Astrocyte (in vitro differentiated cells and primary cell): ENCODE measurements at regions not wholly inside any gene's neighbourhood (a gene's known extent, or its start where the extent isn't known, plus 50 kb on each side); places are given as distances from the start of the nearest gene placed in this dataset.

Experiments
- DNase-seq: peaks from one replicate; pipeline ENCODE4 v3.0.0-alpha.2; 2010; ENCODE audit warnings: low read depth
- FAIRE-seq: peaks from 2 replicates; lab custom pipeline; 2011; peaks lifted over from hg19 to GRCh38; lab: Jason Lieb, UNC
- H2AFZ ChIP-seq: 2 replicates; pipeline ENCODE4 v1.6.0; 2012; ENCODE audit warnings: low read depth, low read length, inconsistent platforms
- H3K27ac ChIP-seq: 2 replicates; pipeline ENCODE4 v1.5.1; 2011; ENCODE audit warnings: low read depth, low read length, inconsistent platforms
- H3K27me3 ChIP-seq: 2 replicates; pipeline ENCODE4 v1.6.0; 2011; ENCODE audit warnings: low read length, inconsistent platforms; ENCODE audit not compliant: insufficient read depth
- H3K36me3 ChIP-seq: 2 replicates; pipeline ENCODE4 v1.5.1; 2011; ENCODE audit warnings: low read length, inconsistent platforms; ENCODE audit not compliant: insufficient read depth
- H3K4me1 ChIP-seq: 2 replicates; pipeline ENCODE4 v1.5.1; 2011; ENCODE audit warnings: low read length, inconsistent platforms; ENCODE audit not compliant: insufficient read depth
- H3K4me2 ChIP-seq: 2 replicates; pipeline ENCODE4 v1.6.0; 2012; ENCODE audit warnings: low read length, inconsistent platforms
- H3K4me3 ChIP-seq: 2 replicates; pipeline ENCODE4 v1.5.1; 2011; ENCODE audit warnings: low read depth, mild to moderate bottlenecking, low read length, inconsistent platforms; ENCODE audit not compliant: insufficient read depth
- H3K79me2 ChIP-seq: 2 replicates; pipeline ENCODE4 v1.6.0; 2012; ENCODE audit warnings: mild to moderate bottlenecking, low read length, inconsistent platforms; ENCODE audit not compliant: insufficient read depth
- H3K9ac ChIP-seq: 2 replicates; pipeline ENCODE4 v1.6.0; 2012; ENCODE audit warnings: mild to moderate bottlenecking, low read length, inconsistent platforms
- H3K9me3 ChIP-seq: 2 replicates; pipeline ENCODE4 v1.5.1; 2012; ENCODE audit warnings: low read depth, mild to moderate bottlenecking, low read length, inconsistent platforms; ENCODE audit not compliant: insufficient read depth
- H4K20me1 ChIP-seq: 2 replicates; pipeline ENCODE4 v1.6.0; 2012; ENCODE audit warnings: low read length, inconsistent platforms; ENCODE audit not compliant: insufficient read depth
- H3K27ac Mint-ChIP-seq: one replicate; pipeline ENCODE4 v1.8.0; 2021; ENCODE audit warnings: mild to moderate bottlenecking, mixed read lengths; ENCODE audit not compliant: unreplicated experiment
- H3K27me3 Mint-ChIP-seq: one replicate; pipeline ENCODE4 v1.8.0; 2021; ENCODE audit warnings: low read depth, mixed read lengths; ENCODE audit not compliant: unreplicated experiment
- H3K36me3 Mint-ChIP-seq: one replicate; pipeline ENCODE4 v1.8.0; 2021; ENCODE audit warnings: low read depth, mixed read lengths; ENCODE audit not compliant: unreplicated experiment
- H3K4me1 Mint-ChIP-seq: one replicate; pipeline ENCODE4 v1.8.0; 2021; ENCODE audit warnings: low read depth, mixed read lengths; ENCODE audit not compliant: unreplicated experiment
- H3K4me3 Mint-ChIP-seq: one replicate; pipeline ENCODE4 v1.8.0; 2021; ENCODE audit warnings: mild to moderate bottlenecking, moderate library complexity, mixed read lengths; ENCODE audit not compliant: unreplicated experiment
- H3K9me3 Mint-ChIP-seq: one replicate; pipeline ENCODE4 v1.8.0; 2021; ENCODE audit warnings: mild to moderate bottlenecking, mixed read lengths; ENCODE audit not compliant: unreplicated experiment
- EZH2 ChIP-seq: IDR thresholded peaks from 2 replicates; pipeline ENCODE4 v1.6.1; 2012; ENCODE audit warnings: mild to moderate bottlenecking, low read length, inconsistent platforms; ENCODE audit not compliant: insufficient read depth
- TF ChIP-seq, protein P1 (sequence below): IDR thresholded peaks from 2 replicates; pipeline ENCODE4 v1.5.1; 2011; ENCODE audit warnings: low read depth, mild to moderate bottlenecking, inconsistent platforms, low read length, moderate library complexity; ENCODE audit not compliant: insufficient read depth

DNA sequence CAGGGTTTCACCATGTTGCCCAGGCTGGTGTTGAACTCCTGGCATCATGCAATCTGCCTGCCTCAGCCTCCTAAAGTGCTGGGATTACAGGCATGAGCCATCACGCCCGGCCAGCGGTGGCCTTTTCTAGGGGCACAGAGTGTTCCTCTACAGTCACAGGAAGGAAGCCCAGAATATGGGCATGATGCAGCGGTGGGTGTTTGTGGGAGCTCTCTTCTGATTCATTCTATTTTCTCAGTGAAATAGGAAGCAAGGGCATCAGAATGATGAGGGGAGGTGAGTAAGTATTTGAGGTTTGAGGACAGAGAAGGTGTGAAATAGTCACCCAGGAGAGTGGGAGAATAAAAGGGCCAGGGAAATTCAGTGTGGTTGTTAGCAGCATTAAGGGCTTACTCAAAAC lies 70.3 kb upstream of the PSME4 start:
- Histone ChIP-seq H3K4me2 (no peak overlapping the region), H3K79me2 (no peaks in the 10 kb centered on the region), H3K36me3 (no peaks in the 10 kb centered on the region), H3K27me3 (no peaks in the 10 kb centered on the region), H3K4me3 (no peak overlapping the region), H3K4me1 (no peaks in the 10 kb centered on the region), H2AFZ (no peak overlapping the region), H3K27ac (no peak overlapping the region), H4K20me1 (no peaks in the 10 kb centered on the region), H3K9ac (no peak overlapping the region), H3K9me3 (no peaks in the 10 kb centered on the region)
- DNase-seq (no peak), FAIRE-seq (no peak)
- no peak for TF ChIP-seq EZH2
- TF ChIP-seq, protein P1, sequence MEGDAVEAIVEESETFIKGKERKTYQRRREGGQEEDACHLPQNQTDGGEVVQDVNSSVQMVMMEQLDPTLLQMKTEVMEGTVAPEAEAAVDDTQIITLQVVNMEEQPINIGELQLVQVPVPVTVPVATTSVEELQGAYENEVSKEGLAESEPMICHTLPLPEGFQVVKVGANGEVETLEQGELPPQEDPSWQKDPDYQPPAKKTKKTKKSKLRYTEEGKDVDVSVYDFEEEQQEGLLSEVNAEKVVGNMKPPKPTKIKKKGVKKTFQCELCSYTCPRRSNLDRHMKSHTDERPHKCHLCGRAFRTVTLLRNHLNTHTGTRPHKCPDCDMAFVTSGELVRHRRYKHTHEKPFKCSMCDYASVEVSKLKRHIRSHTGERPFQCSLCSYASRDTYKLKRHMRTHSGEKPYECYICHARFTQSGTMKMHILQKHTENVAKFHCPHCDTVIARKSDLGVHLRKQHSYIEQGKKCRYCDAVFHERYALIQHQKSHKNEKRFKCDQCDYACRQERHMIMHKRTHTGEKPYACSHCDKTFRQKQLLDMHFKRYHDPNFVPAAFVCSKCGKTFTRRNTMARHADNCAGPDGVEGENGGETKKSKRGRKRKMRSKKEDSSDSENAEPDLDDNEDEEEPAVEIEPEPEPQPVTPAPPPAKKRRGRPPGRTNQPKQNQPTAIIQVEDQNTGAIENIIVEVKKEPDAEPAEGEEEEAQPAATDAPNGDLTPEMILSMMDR, result no peak
- H3K36me3 Mint-ChIP-seq, result peaks cover 11% of the 10 kb centered on the region
- peaks cover 7% of the 10 kb centered on the region for H3K9me3 Mint-ChIP-seq
- peaks cover 8% of the 10 kb centered on the region for H3K4me1 Mint-ChIP-seq
- H3K4me3 Mint-ChIP-seq, result no peak overlapping the region
- no peaks in the 10 kb centered on the region for H3K27me3 Mint-ChIP-seq
- H3K27ac Mint-ChIP-seq, result no peak overlapping the region

DNA sequence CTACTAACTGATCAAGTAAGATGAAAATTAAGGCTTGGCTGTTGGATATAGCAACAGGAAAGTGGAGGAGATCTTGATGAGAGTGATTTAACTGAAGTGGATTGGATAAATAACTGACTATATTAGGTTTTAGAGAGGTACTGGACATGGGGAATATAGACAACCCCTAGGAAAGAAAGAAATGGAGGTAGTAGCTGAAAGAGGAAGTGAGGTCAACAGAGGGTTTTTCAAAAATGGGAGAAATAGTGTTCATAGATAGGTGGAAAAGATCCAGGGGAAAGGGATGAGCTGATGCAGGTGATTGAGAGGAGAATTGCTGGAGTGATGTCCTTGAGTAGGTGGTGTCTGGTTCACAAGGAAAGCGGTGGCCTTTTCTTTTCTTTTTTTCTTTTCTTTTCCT lies 69.9 kb upstream of the PSME4 start:
- Histone ChIP-seq H3K4me1 (no peaks in the 10 kb centered on the region), H3K27me3 (no peaks in the 10 kb centered on the region), H3K79me2 (no peaks in the 10 kb centered on the region), H4K20me1 (no peaks in the 10 kb centered on the region), H3K9ac (no peak overlapping the region), H2AFZ (no peak overlapping the region), H3K36me3 (no peaks in the 10 kb centered on the region), H3K27ac (no peak overlapping the region), H3K9me3 (no peaks in the 10 kb centered on the region), H3K4me2 (no peak overlapping the region), H3K4me3 (no peak overlapping the region)
- Mint-ChIP-seq H3K4me3 (no peak overlapping the region), H3K36me3 (peaks cover 11% of the 10 kb centered on the region), H3K4me1 (peaks cover 8% of the 10 kb centered on the region), H3K9me3 (peaks cover 7% of the 10 kb centered on the region), H3K27me3 (no peaks in the 10 kb centered on the region), H3K27ac (no peak overlapping the region)
- no peak for FAIRE-seq
- TF ChIP-seq, protein P1, result no peak
- TF ChIP-seq EZH2, result no peak
- no peak for DNase-seq

DNA sequence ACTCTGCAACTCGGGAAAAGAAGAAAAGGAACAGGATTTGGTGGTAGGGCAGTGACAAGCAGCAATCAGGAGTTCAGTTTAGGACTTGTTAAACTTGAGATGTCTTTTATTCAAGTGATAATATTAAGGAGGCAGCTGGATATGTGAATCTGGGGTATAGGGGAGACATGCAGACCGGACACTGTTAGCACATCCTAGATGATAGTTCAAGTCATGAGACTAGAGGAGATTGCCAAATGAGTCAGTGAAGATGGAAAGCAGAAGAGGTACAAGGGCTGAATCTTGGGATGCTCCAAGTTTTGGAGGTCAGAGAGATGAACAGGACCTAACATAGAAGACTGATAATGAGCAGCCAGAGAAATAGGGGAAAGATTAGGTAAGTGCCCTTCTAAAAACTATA lies 69.5 kb upstream of the PSME4 start:
- Histone ChIP-seq H2AFZ (no peak overlapping the region), H3K27ac (no peak overlapping the region), H3K36me3 (no peaks in the 10 kb centered on the region), H3K9ac (no peak overlapping the region), H3K9me3 (no peaks in the 10 kb centered on the region), H3K4me2 (no peak overlapping the region), H3K4me3 (no peak overlapping the region), H3K27me3 (no peaks in the 10 kb centered on the region), H4K20me1 (no peaks in the 10 kb centered on the region), H3K4me1 (no peaks in the 10 kb centered on the region), H3K79me2 (no peaks in the 10 kb centered on the region)
- H3K4me1 Mint-ChIP-seq, result peaks cover 8% of the 10 kb centered on the region
- H3K27me3 Mint-ChIP-seq, result no peaks in the 10 kb centered on the region
- no peak for DNase-seq
- H3K27ac Mint-ChIP-seq, result no peak overlapping the region
- no peak for TF ChIP-seq EZH2
- FAIRE-seq, result no peak
- no peak overlapping the region for H3K4me3 Mint-ChIP-seq
- peaks cover 6% of the 10 kb centered on the region for H3K9me3 Mint-ChIP-seq
- peaks cover 10% of the 10 kb centered on the region for H3K36me3 Mint-ChIP-seq
